ENCODE measurements at regions not wholly inside any gene's neighbourhood (a gene's known extent, or its start where the extent isn't known, plus 50 kb on each side); places are given as distances from the start of the nearest gene placed in this dataset.

DNA sequence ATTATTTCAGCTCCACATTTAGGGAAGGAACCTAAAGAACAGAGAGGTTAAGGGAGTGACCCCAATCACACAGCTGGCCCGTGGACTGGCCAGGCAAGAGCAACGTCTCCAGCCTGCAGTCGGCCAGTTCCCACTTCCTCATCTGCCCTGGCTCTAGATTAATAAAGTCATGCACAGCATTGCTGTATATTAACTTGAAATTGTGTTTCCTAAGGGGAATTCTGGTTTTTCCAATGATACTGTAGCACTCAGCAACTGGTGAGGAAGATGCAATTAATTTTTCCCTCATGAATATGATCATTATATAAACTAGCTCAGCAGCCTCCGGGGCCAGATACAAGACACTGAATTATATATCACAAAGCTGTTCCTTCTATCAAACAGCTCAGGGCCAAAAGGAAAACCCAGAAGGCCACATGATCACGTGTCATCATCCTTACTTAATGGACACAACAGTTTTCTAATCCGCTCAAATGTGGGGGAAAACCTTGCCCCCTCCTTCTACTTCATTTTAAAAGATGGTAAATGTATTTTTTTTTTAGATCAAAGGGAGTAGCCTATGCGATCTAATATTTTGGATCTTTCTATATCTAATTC lies 295.3 kb upstream of the PRKCQ start:
- H3K36me3 ChIP-seq (ENCODE audit: insufficient read depth, low read length) = no peaks in the 10 kb centered on the region
- no peaks in the 10 kb centered on the region for H3K27me3 ChIP-seq (ENCODE audit: insufficient read depth, low read length)
- H3K4me3 ChIP-seq (ENCODE audit: insufficient read depth, low read length) = no peak overlapping the region
- TF ChIP-seq, protein P1, sequence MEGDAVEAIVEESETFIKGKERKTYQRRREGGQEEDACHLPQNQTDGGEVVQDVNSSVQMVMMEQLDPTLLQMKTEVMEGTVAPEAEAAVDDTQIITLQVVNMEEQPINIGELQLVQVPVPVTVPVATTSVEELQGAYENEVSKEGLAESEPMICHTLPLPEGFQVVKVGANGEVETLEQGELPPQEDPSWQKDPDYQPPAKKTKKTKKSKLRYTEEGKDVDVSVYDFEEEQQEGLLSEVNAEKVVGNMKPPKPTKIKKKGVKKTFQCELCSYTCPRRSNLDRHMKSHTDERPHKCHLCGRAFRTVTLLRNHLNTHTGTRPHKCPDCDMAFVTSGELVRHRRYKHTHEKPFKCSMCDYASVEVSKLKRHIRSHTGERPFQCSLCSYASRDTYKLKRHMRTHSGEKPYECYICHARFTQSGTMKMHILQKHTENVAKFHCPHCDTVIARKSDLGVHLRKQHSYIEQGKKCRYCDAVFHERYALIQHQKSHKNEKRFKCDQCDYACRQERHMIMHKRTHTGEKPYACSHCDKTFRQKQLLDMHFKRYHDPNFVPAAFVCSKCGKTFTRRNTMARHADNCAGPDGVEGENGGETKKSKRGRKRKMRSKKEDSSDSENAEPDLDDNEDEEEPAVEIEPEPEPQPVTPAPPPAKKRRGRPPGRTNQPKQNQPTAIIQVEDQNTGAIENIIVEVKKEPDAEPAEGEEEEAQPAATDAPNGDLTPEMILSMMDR (IDR thresholded peaks at IDR 0.05; ENCODE audit: extremely low read depth, low read depth, low read length) = no peak
- no peak overlapping the region for H2AFZ ChIP-seq (ENCODE audit: low read length)
- H4K20me1 ChIP-seq (ENCODE audit: insufficient read depth, low read length) = no peaks in the 10 kb centered on the region
- H3K79me2 ChIP-seq (ENCODE audit: insufficient read depth, low read length) = no peaks in the 10 kb centered on the region
- DNase-seq (ENCODE audit: insufficient read length, low spot score, missing footprints) = no peak
- no peaks in the 10 kb centered on the region for H3K9me3 ChIP-seq (ENCODE audit: low read depth, low read length)
- H3K4me1 ChIP-seq (ENCODE audit: insufficient read depth, low read length) = no peaks in the 10 kb centered on the region
- H3K4me2 ChIP-seq (ENCODE audit: insufficient read depth, low read length) = no peak overlapping the region
- H3K27ac ChIP-seq (ENCODE audit: low read depth, low read length) = no peak overlapping the region

DNA sequence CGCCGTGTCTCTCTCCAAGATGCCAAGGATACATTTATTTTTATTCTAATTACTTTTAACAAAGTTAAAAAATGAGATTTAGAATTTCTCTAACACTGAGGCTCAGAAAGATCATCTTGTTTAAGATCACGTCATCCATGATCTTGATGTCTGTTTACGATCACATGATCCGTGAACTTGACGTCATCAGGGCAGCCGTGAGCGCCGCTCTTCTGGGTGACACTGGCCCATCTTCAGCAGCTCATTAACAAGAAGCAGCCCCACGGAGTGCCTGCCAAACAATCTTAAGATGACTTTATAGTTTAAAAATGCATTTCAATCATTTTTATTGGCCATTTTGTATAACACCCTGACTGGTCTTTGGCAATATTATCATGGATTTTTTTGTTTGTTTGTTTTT lies 291.1 kb upstream of the PRKCQ start:
- H3K27me3 ChIP-seq (ENCODE audit: insufficient read depth, low read length) = no peaks in the 10 kb centered on the region
- no peaks in the 10 kb centered on the region for H3K4me1 ChIP-seq (ENCODE audit: insufficient read depth, low read length)
- H3K4me2 ChIP-seq (ENCODE audit: insufficient read depth, low read length) = no peak overlapping the region
- no peak overlapping the region for H3K27ac ChIP-seq (ENCODE audit: low read depth, low read length)
- no peaks in the 10 kb centered on the region for H3K79me2 ChIP-seq (ENCODE audit: insufficient read depth, low read length)
- no peak for DNase-seq (ENCODE audit: insufficient read length, low spot score, missing footprints)
- no peaks in the 10 kb centered on the region for H3K9me3 ChIP-seq (ENCODE audit: low read depth, low read length)
- H4K20me1 ChIP-seq (ENCODE audit: insufficient read depth, low read length) = no peaks in the 10 kb centered on the region
- H3K4me3 ChIP-seq (ENCODE audit: insufficient read depth, low read length) = no peak overlapping the region
- H3K36me3 ChIP-seq (ENCODE audit: insufficient read depth, low read length) = no peaks in the 10 kb centered on the region
- TF ChIP-seq, protein P1 (IDR thresholded peaks at IDR 0.05; ENCODE audit: extremely low read depth, low read depth, low read length) = no peak
- H2AFZ ChIP-seq (ENCODE audit: low read length) = no peak overlapping the region

DNA sequence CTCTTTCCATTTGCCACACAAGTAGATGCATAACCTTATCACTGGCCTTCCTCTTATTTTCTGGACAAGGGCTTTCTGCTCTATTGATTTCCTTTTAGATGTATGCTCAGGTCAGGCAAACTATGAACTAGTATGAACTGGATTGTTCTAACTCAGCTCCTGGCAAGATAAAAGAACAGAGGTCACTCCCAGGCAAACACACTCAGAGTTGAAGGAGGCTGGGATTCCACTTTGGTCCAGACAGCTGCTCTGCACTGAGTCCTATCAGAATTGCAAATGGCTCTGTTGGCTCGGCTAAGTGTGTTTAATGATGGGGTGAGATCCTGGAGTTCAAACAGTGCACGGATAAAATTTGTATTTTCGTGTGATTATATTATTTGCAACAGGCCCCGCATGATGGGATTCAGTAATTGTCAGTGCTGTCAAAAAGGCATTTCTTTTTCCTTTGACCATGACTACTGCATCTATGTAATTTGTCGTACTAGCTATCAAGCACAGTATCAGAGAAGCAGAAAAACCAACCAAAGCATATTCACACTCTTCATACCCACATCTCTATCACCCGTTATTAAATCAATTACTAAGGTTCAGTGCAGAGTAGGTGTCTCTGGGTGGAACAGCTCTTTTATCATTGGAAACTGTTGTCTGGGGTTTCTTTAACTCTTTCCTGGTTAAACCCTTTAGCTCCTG lies 288.1 kb upstream of the PRKCQ start:
- Histone ChIP-seq H3K9me3 (ENCODE audit: low read depth, low read length) (no peaks in the 10 kb centered on the region), H4K20me1 (ENCODE audit: insufficient read depth, low read length) (no peaks in the 10 kb centered on the region), H3K27ac (ENCODE audit: low read depth, low read length) (no peak overlapping the region), H3K4me1 (ENCODE audit: insufficient read depth, low read length) (no peaks in the 10 kb centered on the region), H3K27me3 (ENCODE audit: insufficient read depth, low read length) (no peaks in the 10 kb centered on the region), H3K4me2 (ENCODE audit: insufficient read depth, low read length) (no peak overlapping the region), H2AFZ (ENCODE audit: low read length) (no peak overlapping the region), H3K4me3 (ENCODE audit: insufficient read depth, low read length) (no peak overlapping the region), H3K79me2 (ENCODE audit: insufficient read depth, low read length) (no peaks in the 10 kb centered on the region), H3K36me3 (ENCODE audit: insufficient read depth, low read length) (no peaks in the 10 kb centered on the region)
- TF ChIP-seq, protein P1 (IDR thresholded peaks at IDR 0.05; ENCODE audit: extremely low read depth, low read depth, low read length) = no peak
- no peak for DNase-seq (ENCODE audit: insufficient read length, low spot score, missing footprints)

DNA sequence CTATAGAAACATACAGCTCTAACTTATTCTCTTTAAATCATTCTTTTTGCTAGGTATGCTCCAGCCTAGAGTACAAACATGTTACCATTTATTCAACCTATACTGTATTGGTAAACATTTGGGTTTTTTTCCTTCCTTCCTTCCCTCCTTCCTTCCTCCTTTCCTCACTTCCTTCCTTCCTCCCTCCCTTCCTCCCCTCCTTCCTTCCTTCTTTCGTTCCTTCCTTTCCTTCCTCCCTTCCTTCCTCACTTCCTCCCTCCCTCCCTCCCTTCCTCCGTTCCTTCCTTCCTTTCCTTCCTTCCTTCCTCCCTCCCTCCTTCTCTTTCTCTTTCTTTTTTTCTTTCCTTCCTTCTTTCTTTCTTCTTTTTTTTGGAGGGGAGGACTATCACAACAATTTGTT lies 286.7 kb upstream of the PRKCQ start:
- H3K9me3 ChIP-seq (ENCODE audit: low read depth, low read length) = no peaks in the 10 kb centered on the region
- H3K27ac ChIP-seq (ENCODE audit: low read depth, low read length) = no peak overlapping the region
- H3K79me2 ChIP-seq (ENCODE audit: insufficient read depth, low read length) = no peaks in the 10 kb centered on the region
- DNase-seq (ENCODE audit: insufficient read length, low spot score, missing footprints) = no peak
- H3K4me2 ChIP-seq (ENCODE audit: insufficient read depth, low read length) = no peak overlapping the region
- no peaks in the 10 kb centered on the region for H3K36me3 ChIP-seq (ENCODE audit: insufficient read depth, low read length)
- H4K20me1 ChIP-seq (ENCODE audit: insufficient read depth, low read length) = no peaks in the 10 kb centered on the region
- H3K4me1 ChIP-seq (ENCODE audit: insufficient read depth, low read length) = no peaks in the 10 kb centered on the region
- H3K27me3 ChIP-seq (ENCODE audit: insufficient read depth, low read length) = no peaks in the 10 kb centered on the region
- TF ChIP-seq, protein P1 (IDR thresholded peaks at IDR 0.05; ENCODE audit: extremely low read depth, low read depth, low read length) = no peak
- no peak overlapping the region for H3K4me3 ChIP-seq (ENCODE audit: insufficient read depth, low read length)
- no peak overlapping the region for H2AFZ ChIP-seq (ENCODE audit: low read length)

Measured in osteoblast (primary cell).